HG03571 (cell line): ENCODE measurements at regions not wholly inside any gene's neighbourhood (a gene's known extent, or its start where the extent isn't known, plus 50 kb on each side); places are given as distances from the start of the nearest gene placed in this dataset.
"Not testable (repeated sequence)": the region's sequence is repeated elsewhere in the genome, so short reads cannot be mapped to it uniquely, and the experiment has no call there.

Experiments
- ATAC-seq: cut with Tn5 transposase; IDR thresholded peaks from one replicate; pipeline ENCODE4 v1.9.1; 2021; ENCODE audit not compliant: unreplicated experiment

DNA sequence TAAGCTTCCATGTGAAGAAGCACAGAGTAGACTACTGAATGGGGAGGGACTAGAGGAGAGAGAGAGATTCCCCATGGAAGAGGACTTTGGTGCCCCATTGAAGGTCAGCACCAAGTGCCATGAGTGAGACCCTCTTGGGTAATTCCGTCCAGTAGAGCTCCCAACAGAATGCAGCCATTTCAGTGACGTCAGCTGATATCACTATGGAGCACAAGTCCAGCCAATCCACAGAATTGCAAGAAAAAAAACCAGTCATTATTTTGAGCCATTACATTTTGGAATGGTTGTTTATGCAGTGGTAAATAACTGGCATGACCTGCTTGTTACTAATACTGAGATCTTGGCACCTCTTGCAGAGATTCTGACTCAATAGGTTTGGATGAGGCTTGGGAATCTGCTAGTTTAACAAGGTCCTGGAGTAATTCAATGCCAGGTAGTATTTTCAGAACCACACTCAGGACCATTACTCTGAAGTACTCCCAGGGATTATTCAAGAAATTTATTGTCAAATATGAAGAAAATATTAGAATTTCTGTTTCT lies 52.6 kb upstream of the SP8 start:
- ATAC-seq, result no peak

- ATAC-seq, result no peak
Observed at GRCh38 chr7:20839987-20840386, 53.3 kb upstream of the SP8 start.

GRCh38 chr7:20846791-20847190 lies 60.1 kb upstream of the SP8 start:
- ATAC-seq, result no peak

DNA sequence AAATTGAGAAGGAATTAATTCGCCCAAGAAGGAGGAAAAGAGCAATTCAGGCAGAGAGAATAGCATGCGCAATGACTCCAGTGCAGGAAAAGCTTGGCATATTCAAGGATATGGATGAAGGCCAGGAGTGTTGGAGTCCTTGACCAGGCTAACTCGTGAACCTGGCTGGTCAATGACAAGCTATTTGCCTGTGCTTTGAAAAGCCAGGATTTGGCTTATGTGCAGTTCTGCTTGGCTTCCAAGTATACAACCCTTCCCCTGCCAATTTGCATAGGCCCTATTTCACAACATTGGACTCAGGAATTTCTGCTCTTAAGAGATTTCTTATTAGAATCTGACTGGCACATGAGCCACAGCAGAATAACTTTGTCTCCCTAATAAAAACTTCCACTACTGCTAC lies 72.3 kb upstream of the SP8 start:
- no peak for ATAC-seq

DNA sequence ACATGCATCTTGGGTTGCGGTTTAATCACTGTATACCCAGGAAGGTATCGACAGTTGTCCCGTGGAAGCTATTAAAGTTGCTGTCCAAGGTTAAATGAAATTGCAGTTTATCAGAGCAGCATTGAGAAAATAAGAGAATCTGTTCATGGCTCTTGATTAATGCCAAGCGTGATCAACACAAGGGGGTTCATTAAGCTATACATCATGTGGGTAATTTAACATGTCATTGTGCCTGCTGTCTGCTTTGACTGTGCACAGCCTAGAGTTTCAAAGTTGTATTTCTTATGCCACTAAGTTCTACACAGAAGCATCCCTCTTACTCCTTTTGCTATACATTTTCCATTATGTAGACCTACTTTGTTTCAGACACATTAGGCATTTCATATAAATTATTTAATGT lies 74.8 kb upstream of the SP8 start:
- ATAC-seq, result no peak

GRCh38 chr7:20862554-20862953 lies 75.9 kb upstream of the SP8 start:
- no peak for ATAC-seq

GRCh38 chr7:20864221-20864620 lies 77.5 kb upstream of the SP8 start:
- no peak for ATAC-seq

DNA sequence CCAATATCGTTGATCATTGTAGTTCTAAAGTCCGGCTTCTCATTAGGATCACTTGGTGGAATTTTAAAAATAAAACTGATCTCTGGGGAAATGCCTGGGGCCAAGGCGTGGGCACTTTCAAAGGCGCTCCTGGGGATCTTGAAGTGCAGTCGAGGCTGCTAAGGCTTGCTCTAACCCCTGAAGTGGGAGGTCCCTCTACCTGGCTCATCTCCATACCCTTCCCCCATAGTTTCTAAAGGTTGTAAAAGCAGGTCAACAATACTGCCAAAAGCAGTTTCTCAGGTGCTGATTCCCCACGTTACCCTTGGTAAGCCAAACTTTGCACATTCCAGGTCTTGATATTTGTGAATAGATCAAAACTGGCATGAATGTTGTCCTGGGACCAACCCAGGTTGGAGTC lies 79.0 kb upstream of the SP8 start:
- no peak for ATAC-seq

DNA sequence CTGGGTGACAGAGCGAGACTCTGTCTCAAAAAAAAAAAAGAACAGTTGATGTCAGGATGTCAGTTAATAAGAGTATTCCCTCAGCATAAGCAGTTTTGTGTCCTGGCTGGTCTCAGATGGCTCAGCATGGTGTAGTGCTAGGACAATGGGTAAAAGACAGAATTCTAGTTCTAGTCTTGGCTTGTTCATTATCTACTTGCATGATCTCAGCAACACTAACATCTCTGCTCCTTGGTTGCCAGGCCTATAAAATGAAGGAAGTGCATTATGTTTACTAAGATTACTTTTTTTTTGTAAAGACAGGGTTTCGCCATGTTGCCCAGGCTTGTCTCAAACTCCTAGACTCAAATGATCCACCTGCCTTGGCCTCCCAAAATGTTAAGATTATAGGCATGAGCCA lies 84.3 kb upstream of the SP8 start:
- ATAC-seq, result no peak

- ATAC-seq, result no peak
Observed at GRCh38 chr7:20892776-20893175, 106.1 kb upstream of the SP8 start.

- no peak for ATAC-seq
Observed at GRCh38 chr7:20894806-20895205, 108.1 kb upstream of the SP8 start.

GRCh38 chr7:20895563-20895962 lies 108.9 kb upstream of the SP8 start:
- no peak for ATAC-seq

DNA sequence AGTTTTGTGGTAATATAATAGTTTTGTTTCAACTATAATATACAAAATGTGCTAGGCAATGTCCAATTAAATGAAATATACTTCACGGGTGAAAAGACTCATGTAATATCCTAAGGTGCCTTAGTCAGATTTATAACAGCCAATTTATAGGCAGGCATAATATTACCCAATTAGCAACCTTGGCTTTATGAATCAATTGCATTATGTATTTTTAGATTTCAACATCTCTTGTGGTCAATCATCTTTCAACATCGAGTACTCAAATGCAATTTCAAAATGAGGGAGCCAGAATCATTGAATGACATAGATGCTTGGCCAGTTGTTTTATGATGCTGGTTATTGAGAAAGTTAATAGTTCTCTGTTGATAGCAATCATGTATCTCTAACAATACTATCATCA lies 110.3 kb upstream of the SP8 start:
- no peak for ATAC-seq

DNA sequence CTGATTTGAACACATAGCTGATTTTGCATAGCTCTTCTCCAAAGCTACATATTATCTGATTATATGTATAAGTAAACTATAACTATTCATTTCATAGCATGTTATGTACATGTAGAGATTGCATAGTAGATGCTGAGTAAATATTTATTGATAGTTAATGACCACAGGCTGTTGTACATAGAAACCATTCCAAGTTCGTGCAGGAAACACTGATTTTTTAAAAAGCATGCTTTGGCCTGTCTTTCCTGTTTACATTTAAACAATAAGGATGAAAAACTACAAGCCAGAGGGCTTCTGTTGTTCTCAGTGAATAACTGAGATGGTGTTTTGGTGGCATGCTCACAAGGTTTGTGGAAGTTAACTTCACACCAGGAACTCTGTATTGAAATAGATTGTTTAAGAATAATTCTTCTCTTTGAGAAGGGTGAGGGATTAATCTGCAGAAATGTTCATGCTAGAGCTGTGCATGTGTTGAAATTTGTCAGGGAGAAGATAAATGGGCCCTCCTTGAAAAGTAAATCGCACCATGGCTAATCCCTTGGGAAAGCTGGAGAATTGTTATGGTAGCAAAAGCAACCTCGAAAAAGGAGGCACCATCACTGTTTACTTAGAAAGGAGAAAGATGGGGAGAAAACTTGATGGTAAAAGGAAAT lies 120.2 kb upstream of the SP8 start:
- ATAC-seq, result no peak

GRCh38 chr7:20911081-20911480 lies 124.4 kb upstream of the SP8 start:
- no peak for ATAC-seq

DNA sequence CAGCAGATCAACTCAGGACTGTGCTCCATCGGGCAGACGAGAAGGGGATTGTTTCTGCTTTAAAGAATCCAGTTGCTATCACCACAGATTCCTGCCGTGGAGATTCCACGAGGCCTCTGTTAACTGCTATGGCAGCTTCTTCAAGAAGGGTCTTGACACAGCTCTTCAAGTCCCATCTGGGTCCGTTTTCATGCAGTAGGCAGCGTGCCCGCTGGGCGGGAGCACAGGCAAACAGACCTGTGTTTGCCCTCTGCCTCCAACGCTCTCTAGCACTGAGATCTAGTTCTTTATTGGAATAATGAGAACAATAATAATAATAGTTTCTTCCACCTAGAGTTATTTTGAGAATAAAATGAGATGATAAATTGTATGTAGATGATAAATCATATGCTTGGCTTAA lies 127.2 kb upstream of the SP8 start:
- ATAC-seq, result no peak

DNA sequence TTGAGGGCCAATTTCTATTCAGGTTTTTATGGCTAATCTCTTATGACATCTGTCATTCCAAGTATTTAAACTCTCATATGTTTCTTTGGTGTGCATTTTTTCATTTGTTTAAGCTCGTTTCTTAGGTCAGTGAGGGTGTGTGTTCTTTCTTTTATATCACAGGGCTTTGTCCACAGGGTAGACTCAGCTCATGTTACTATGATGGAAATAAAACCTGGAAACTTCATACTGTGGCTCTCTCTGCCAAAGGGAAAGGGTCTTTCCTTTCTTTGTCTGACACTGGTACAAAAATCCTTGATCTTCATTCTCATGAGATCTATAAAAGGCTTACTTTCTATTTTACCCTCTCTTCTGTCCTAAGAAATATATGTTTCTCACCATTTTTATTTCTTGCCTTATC lies 129.6 kb upstream of the SP8 start:
- ATAC-seq, result no peak

DNA sequence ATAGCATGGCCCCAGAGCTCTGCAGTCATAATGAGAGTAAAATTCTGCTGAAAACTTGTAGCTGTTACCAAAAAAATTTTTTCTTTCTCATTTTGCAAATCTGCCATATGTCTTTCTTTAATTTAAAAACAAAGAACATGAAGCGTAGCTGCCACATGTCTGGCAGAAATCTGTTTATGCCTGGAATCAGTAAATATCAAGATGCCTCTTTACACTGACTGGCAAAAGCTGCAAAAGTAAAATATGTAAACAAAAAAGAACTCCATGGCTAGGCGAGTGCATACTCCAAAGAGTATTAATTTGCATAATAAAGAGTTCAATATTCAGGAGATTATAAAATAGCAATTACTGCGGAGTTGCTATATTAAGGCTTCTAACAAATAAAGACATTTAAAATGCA lies 130.9 kb upstream of the SP8 start:
- ATAC-seq, result no peak

- no peak for ATAC-seq
Observed at GRCh38 chr7:20918156-20918555, 131.5 kb upstream of the SP8 start.

DNA sequence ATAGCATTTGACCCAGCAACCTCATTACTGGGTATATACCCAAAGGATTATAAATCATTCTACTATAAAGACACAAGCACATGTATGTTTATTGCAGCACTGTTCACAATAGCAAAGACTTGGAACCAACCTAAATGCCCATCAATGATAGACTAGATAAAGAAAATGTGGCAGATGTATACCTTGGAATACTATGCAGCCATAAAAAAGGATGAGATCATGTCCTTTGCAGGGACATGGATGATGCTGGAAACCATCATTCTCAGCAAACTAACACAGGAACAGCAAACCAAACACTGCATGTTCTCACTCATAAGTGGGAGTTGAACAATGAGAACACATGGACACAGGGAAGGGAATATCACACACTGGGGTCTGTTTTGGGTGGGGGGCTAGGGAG lies 140.5 kb upstream of the SP8 start:
- ATAC-seq, result not testable (repeated sequence)

GRCh38 chr7:20927976-20928375 lies 141.3 kb upstream of the SP8 start:
- ATAC-seq, result no peak

GRCh38 chr7:20929199-20929598 lies 142.5 kb upstream of the SP8 start:
- no peak for ATAC-seq

- ATAC-seq, result no peak
Observed at GRCh38 chr7:20931739-20932138, 145.1 kb upstream of the SP8 start.
